ENCODE measurements at regions not wholly inside any gene's neighbourhood (a gene's known extent, or its start where the extent isn't known, plus 50 kb on each side); places are given as distances from the start of the nearest gene placed in this dataset.

GRCh38 chr3:77868725-77869124, 828.8 kb downstream of the ROBO2 start:
- intact Hi-C loops (cut with DNase I; ENCODE audit: low total_unique reads) = no loop called here
- no peak overlapping the region for H3K4me3 ChIP-seq (ENCODE audit: low read depth, poor library complexity, severe bottlenecking)
- TF ChIP-seq CTCF (IDR thresholded peaks at IDR 0.05) = no peak
- no peak for TF ChIP-seq POLR2A (IDR thresholded peaks at IDR 0.05)
- 34 to 36% methylated on average over 2 of the region's 2 CpGs for WGBS, 2 donors
- no peak for DNase-seq (ENCODE audit: low spot score in 2 of 2)

GRCh38 chr3:77869423-77869822, 829.5 kb downstream of the ROBO2 start:
- no peak overlapping the region for H3K4me3 ChIP-seq (ENCODE audit: low read depth, poor library complexity, severe bottlenecking)
- 78 to 82% methylated on average over 7 of the region's 7 CpGs for WGBS, 2 donors
- intact Hi-C loops (cut with DNase I; ENCODE audit: low total_unique reads) = no loop called here
- DNase-seq (ENCODE audit: low spot score in 2 of 2) = no peak
- TF ChIP-seq POLR2A (IDR thresholded peaks at IDR 0.05) = no peak
- TF ChIP-seq CTCF (IDR thresholded peaks at IDR 0.05) = no peak

GRCh38 chr3:77871436-77871835, 831.5 kb downstream of the ROBO2 start:
- no peak overlapping the region for H3K4me3 ChIP-seq (ENCODE audit: low read depth, poor library complexity, severe bottlenecking)
- no peak for DNase-seq (ENCODE audit: low spot score in 2 of 2)
- intact Hi-C loops (cut with DNase I; ENCODE audit: low total_unique reads) = loop anchor here (10.0 kb wide), 1 partner anchor 353 kb away; no protein-coding TSS in a partner anchor
- TF ChIP-seq POLR2A (IDR thresholded peaks at IDR 0.05) (no peak), CTCF (IDR thresholded peaks at IDR 0.05) (no peak)
- 92 to 96% methylated on average over 1 of the region's 1 CpG for WGBS, 2 donors

GRCh38 chr3:77873598-77873997, 833.7 kb downstream of the ROBO2 start:
- TF ChIP-seq CTCF (IDR thresholded peaks at IDR 0.05) (no peak), POLR2A (IDR thresholded peaks at IDR 0.05) (no peak)
- no peak for DNase-seq (ENCODE audit: low spot score in 2 of 2)
- intact Hi-C loops (cut with DNase I; ENCODE audit: low total_unique reads) = loop anchor here (10.0 kb wide), 1 partner anchor 351 kb away; no protein-coding TSS in a partner anchor
- H3K4me3 ChIP-seq (ENCODE audit: low read depth, poor library complexity, severe bottlenecking) = no peak overlapping the region
- WGBS, 2 donors = 80 to 85% methylated on average over 4 of the region's 4 CpGs

GRCh38 chr3:77885381-77885780, 845.5 kb downstream of the ROBO2 start:
- no peak overlapping the region for H3K4me3 ChIP-seq (ENCODE audit: low read depth, poor library complexity, severe bottlenecking)
- 57 to 66% methylated on average over 3 of the region's 3 CpGs for WGBS, 2 donors
- TF ChIP-seq POLR2A (IDR thresholded peaks at IDR 0.05) (no peak), CTCF (IDR thresholded peaks at IDR 0.05) (no peak)
- no peak for DNase-seq (ENCODE audit: low spot score in 2 of 2)
- intact Hi-C loops (cut with DNase I; ENCODE audit: low total_unique reads) = no loop called here

- 67 to 72% methylated on average over 3 of the region's 3 CpGs for WGBS, 2 donors
- no peak overlapping the region for H3K4me3 ChIP-seq (ENCODE audit: low read depth, poor library complexity, severe bottlenecking)
- intact Hi-C loops (cut with DNase I; ENCODE audit: low total_unique reads) = no loop called here
- TF ChIP-seq CTCF (IDR thresholded peaks at IDR 0.05) = no peak
- TF ChIP-seq POLR2A (IDR thresholded peaks at IDR 0.05) = no peak
- DNase-seq (ENCODE audit: low spot score in 2 of 2) = no peak
These were observed 847.7 kb downstream of the ROBO2 start for GRCh38 chr3:77887611-77888010.
